ENCODE measurements at regions not wholly inside any gene's neighbourhood (a gene's known extent, or its start where the extent isn't known, plus 50 kb on each side); places are given as distances from the start of the nearest gene placed in this dataset.

GRCh38 chr1:83639785-83640184, 359.1 kb downstream of the TTLL7 start:
- no peak for TF ChIP-seq CTCF (IDR thresholded peaks at IDR 0.05; ENCODE audit: low read length)
- TF ChIP-seq EZH2 (IDR thresholded peaks at IDR 0.05; ENCODE audit: borderline replicate concordance, low read length), result no peak
